ENCODE measurements at regions not wholly inside any gene's neighbourhood (a gene's known extent, or its start where the extent isn't known, plus 50 kb on each side); places are given as distances from the start of the nearest gene placed in this dataset.

DNA sequence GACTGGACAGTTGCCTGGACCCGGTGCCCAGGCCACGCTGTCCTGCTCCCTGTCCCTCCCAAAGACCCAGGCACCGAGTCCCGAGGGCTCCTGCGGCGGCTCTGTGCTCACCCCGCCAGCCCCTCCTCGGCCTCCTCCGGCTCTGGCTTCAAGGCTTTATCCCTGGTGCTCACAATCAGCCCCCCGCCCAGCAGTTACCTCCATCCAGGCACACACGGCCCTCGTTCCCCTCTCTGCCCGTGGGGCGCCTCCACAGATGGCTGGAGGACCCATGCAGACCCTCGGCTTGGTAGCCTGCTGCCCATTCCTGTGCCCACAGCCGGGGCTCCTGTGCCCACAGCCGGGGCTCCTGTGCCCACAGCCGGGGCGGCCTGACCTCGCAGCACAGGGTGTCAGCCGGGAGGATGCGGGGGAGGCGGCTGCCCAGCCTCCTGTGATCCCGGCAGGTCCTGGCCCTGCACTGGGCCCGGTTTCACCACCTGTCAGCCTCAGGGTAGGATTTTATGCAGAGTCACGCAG lies 52.3 kb upstream of the COL18A1 start:
- Mint-ChIP-seq H3K9me3 (ENCODE audit: unreplicated experiment) (peaks cover 11% of the 10 kb centered on the region), H3K4me3 (ENCODE audit: unreplicated experiment) (no peak overlapping the region), H3K27me3 (ENCODE audit: unreplicated experiment) (peaks cover 10% of the 10 kb centered on the region), H3K27ac (ENCODE audit: unreplicated experiment) (peak overlapping the region; percentile 90), H3K36me3 (ENCODE audit: unreplicated experiment) (no peaks in the 10 kb centered on the region), H3K4me1 (ENCODE audit: low read depth, unreplicated experiment) (peaks cover 40% of the 10 kb centered on the region)
- no peak for DNase-seq
- TF ChIP-seq, protein P1, sequence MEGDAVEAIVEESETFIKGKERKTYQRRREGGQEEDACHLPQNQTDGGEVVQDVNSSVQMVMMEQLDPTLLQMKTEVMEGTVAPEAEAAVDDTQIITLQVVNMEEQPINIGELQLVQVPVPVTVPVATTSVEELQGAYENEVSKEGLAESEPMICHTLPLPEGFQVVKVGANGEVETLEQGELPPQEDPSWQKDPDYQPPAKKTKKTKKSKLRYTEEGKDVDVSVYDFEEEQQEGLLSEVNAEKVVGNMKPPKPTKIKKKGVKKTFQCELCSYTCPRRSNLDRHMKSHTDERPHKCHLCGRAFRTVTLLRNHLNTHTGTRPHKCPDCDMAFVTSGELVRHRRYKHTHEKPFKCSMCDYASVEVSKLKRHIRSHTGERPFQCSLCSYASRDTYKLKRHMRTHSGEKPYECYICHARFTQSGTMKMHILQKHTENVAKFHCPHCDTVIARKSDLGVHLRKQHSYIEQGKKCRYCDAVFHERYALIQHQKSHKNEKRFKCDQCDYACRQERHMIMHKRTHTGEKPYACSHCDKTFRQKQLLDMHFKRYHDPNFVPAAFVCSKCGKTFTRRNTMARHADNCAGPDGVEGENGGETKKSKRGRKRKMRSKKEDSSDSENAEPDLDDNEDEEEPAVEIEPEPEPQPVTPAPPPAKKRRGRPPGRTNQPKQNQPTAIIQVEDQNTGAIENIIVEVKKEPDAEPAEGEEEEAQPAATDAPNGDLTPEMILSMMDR (IDR thresholded peaks at IDR 0.05; ENCODE audit: partially characterized antibody, unreplicated experiment) = no peak

- Mint-ChIP-seq H3K27me3 (ENCODE audit: unreplicated experiment) (peaks cover 10% of the 10 kb centered on the region), H3K4me3 (ENCODE audit: unreplicated experiment) (peak overlapping the region; percentile 64), H3K4me1 (ENCODE audit: low read depth, unreplicated experiment) (peaks cover 36% of the 10 kb centered on the region), H3K9me3 (ENCODE audit: unreplicated experiment) (peaks cover 11% of the 10 kb centered on the region), H3K27ac (ENCODE audit: unreplicated experiment) (peak overlapping the region; percentile 90), H3K36me3 (ENCODE audit: unreplicated experiment) (no peaks in the 10 kb centered on the region)
- TF ChIP-seq, protein P1 (IDR thresholded peaks at IDR 0.05; ENCODE audit: partially characterized antibody, unreplicated experiment) = no peak
- peak; percentile 70 for DNase-seq
These were observed 51.8 kb upstream of the COL18A1 start for GRCh38 chr21:45353200-45353599.

DNA sequence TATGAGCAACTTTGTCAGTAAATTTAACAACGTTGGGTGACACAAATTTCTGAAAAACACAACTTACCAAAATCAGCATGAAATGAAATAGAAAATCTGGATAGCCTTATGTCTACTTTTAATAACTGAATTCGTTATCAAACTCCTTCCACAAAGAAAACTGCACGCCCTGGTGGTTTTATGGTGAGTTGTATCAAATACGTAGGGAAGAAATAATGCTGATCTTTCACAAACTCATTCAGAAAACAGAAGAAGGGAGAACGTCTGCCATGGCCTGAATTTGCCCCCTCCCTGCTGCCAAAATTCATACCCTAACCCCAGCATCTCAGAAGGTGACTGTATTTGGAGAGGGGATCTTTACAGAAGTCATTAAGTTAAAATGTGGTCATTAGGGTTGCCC lies 50.0 kb upstream of the COL18A1 start:
- DNase-seq = no peak
- no peaks in the 10 kb centered on the region for H3K36me3 Mint-ChIP-seq (ENCODE audit: unreplicated experiment)
- no peak overlapping the region for H3K27ac Mint-ChIP-seq (ENCODE audit: unreplicated experiment)
- TF ChIP-seq, protein P1 (IDR thresholded peaks at IDR 0.05; ENCODE audit: partially characterized antibody, unreplicated experiment) = no peak
- H3K27me3 Mint-ChIP-seq (ENCODE audit: unreplicated experiment) = peaks cover 14% of the 10 kb centered on the region
- H3K4me1 Mint-ChIP-seq (ENCODE audit: low read depth, unreplicated experiment) = peaks cover 33% of the 10 kb centered on the region
- peaks cover 11% of the 10 kb centered on the region for H3K9me3 Mint-ChIP-seq (ENCODE audit: unreplicated experiment)
- H3K4me3 Mint-ChIP-seq (ENCODE audit: unreplicated experiment) = no peak overlapping the region

Measured in glutamatergic neuron (in vitro differentiated cells).